ENCODE measurements at regions not wholly inside any gene's neighbourhood (a gene's known extent, or its start where the extent isn't known, plus 50 kb on each side); places are given as distances from the start of the nearest gene placed in this dataset.

DNA sequence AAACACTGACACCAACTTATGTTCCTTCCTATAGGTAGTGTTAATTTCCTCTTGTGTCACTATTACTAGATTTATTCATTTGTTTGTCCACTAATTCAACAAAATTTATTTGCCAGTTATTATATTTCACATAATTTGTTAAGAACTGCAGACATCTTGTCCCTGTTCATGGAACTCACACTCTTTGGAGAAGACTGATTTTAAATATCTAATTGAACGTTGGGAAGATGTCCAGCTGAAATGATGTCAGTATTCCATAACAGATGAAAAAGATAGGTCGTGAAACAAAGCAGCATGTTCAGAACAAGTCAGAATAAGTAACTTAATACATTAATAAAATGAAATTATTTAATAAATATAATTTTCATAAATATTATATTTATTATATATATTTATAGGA lies 873.1 kb upstream of the PHF14 start:
- TF ChIP-seq ZNF274 (IDR thresholded peaks at IDR 0.05; ENCODE audit: low read length) (no peak), ZNF274 (tag by site-specific recombination; IDR thresholded peaks at IDR 0.05; ENCODE audit: borderline replicate concordance) (no peak), ZEB2 (tag by site-specific recombination; IDR thresholded peaks at IDR 0.05) (no peak), ZNF549 (tag by site-specific recombination; IDR thresholded peaks at IDR 0.05) (no peak), YY1 (tag by site-specific recombination; IDR thresholded peaks at IDR 0.05) (no peak), ZBTB21 (tag by site-specific recombination; IDR thresholded peaks at IDR 0.05) (no peak), ZNF175 (tag by site-specific recombination; IDR thresholded peaks at IDR 0.05) (no peak), HOXA7 (CRISPR knock-in tag; IDR thresholded peaks at IDR 0.05; ENCODE audit: borderline replicate concordance) (no peak), MYNN (tag by site-specific recombination; IDR thresholded peaks at IDR 0.05; ENCODE audit: borderline replicate concordance) (no peak), ZFP37 (tag by site-specific recombination; IDR thresholded peaks at IDR 0.05) (no peak), ZNF830 (tag by site-specific recombination; IDR thresholded peaks at IDR 0.05; ENCODE audit: low read depth) (no peak)
- TF ChIP-seq, protein P1, sequence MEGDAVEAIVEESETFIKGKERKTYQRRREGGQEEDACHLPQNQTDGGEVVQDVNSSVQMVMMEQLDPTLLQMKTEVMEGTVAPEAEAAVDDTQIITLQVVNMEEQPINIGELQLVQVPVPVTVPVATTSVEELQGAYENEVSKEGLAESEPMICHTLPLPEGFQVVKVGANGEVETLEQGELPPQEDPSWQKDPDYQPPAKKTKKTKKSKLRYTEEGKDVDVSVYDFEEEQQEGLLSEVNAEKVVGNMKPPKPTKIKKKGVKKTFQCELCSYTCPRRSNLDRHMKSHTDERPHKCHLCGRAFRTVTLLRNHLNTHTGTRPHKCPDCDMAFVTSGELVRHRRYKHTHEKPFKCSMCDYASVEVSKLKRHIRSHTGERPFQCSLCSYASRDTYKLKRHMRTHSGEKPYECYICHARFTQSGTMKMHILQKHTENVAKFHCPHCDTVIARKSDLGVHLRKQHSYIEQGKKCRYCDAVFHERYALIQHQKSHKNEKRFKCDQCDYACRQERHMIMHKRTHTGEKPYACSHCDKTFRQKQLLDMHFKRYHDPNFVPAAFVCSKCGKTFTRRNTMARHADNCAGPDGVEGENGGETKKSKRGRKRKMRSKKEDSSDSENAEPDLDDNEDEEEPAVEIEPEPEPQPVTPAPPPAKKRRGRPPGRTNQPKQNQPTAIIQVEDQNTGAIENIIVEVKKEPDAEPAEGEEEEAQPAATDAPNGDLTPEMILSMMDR (tag by site-specific recombination; IDR thresholded peaks at IDR 0.05): no peak
- TF ChIP-seq, protein P2, sequence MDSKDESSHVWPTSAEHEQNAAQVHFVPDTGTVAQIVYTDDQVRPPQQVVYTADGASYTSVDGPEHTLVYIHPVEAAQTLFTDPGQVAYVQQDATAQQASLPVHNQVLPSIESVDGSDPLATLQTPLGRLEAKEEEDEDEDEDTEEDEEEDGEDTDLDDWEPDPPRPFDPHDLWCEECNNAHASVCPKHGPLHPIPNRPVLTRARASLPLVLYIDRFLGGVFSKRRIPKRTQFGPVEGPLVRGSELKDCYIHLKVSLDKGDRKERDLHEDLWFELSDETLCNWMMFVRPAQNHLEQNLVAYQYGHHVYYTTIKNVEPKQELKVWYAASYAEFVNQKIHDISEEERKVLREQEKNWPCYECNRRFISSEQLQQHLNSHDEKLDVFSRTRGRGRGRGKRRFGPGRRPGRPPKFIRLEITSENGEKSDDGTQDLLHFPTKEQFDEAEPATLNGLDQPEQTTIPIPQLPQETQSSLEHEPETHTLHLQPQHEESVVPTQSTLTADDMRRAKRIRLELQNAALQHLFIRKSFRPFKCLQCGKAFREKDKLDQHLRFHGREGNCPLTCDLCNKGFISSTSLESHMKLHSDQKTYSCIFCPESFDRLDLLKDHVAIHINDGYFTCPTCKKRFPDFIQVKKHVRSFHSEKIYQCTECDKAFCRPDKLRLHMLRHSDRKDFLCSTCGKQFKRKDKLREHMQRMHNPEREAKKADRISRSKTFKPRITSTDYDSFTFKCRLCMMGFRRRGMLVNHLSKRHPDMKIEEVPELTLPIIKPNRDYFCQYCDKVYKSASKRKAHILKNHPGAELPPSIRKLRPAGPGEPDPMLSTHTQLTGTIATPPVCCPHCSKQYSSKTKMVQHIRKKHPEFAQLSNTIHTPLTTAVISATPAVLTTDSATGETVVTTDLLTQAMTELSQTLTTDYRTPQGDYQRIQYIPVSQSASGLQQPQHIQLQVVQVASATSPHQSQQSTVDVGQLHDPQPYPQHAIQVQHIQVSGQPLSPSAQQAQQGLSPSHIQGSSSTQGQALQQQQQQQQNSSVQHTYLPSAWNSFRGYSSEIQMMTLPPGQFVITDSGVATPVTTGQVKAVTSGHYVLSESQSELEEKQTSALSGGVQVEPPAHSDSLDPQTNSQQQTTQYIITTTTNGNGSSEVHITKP (tag by site-specific recombination; IDR thresholded peaks at IDR 0.05): no peak
- TF ChIP-seq, protein P3, sequence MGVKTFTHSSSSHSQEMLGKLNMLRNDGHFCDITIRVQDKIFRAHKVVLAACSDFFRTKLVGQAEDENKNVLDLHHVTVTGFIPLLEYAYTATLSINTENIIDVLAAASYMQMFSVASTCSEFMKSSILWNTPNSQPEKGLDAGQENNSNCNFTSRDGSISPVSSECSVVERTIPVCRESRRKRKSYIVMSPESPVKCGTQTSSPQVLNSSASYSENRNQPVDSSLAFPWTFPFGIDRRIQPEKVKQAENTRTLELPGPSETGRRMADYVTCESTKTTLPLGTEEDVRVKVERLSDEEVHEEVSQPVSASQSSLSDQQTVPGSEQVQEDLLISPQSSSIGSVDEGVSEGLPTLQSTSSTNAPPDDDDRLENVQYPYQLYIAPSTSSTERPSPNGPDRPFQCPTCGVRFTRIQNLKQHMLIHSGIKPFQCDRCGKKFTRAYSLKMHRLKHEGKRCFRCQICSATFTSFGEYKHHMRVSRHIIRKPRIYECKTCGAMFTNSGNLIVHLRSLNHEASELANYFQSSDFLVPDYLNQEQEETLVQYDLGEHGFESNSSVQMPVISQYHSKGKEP (tag by site-specific recombination; IDR thresholded peaks at IDR 0.05): no peak
- TF ChIP-seq, protein P4, sequence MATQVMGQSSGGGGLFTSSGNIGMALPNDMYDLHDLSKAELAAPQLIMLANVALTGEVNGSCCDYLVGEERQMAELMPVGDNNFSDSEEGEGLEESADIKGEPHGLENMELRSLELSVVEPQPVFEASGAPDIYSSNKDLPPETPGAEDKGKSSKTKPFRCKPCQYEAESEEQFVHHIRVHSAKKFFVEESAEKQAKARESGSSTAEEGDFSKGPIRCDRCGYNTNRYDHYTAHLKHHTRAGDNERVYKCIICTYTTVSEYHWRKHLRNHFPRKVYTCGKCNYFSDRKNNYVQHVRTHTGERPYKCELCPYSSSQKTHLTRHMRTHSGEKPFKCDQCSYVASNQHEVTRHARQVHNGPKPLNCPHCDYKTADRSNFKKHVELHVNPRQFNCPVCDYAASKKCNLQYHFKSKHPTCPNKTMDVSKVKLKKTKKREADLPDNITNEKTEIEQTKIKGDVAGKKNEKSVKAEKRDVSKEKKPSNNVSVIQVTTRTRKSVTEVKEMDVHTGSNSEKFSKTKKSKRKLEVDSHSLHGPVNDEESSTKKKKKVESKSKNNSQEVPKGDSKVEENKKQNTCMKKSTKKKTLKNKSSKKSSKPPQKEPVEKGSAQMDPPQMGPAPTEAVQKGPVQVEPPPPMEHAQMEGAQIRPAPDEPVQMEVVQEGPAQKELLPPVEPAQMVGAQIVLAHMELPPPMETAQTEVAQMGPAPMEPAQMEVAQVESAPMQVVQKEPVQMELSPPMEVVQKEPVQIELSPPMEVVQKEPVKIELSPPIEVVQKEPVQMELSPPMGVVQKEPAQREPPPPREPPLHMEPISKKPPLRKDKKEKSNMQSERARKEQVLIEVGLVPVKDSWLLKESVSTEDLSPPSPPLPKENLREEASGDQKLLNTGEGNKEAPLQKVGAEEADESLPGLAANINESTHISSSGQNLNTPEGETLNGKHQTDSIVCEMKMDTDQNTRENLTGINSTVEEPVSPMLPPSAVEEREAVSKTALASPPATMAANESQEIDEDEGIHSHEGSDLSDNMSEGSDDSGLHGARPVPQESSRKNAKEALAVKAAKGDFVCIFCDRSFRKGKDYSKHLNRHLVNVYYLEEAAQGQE (tag by site-specific recombination; IDR thresholded peaks at IDR 0.05): no peak

Measured in HEK293 (cell line).